HL-60 (cell line): ENCODE measurements at regions not wholly inside any gene's neighbourhood (a gene's known extent, or its start where the extent isn't known, plus 50 kb on each side); places are given as distances from the start of the nearest gene placed in this dataset.

ENCODE experiments used
- DNase-seq, 2 experiments: peaks; one replicate each; pipeline ENCODE4 v3.0.0-alpha.2; 2010 to 2020; ENCODE audit warnings: low read depth in 1 of 2, low spot score in 1 of 2
- H3K27ac ChIP-seq: fragments of 250-450 bp; sonication (Bioruptor Pico); replicated peaks from 2 replicates; pipeline ENCODE4 v1.5.1; 2020; ENCODE audit warnings: mild to moderate bottlenecking, moderate library complexity
- H3K27me3 ChIP-seq: fragments of 250-450 bp; sonication (Bioruptor Pico); 2 replicates; pipeline ENCODE4 v1.5.1; 2021; ENCODE audit warnings: mild to moderate bottlenecking, moderate library complexity; ENCODE audit not compliant: insufficient read depth, poor library complexity, severe bottlenecking
- H3K4me3 ChIP-seq: replicated peaks from 2 replicates; pipeline ENCODE4 v1.5.1; 2011; ENCODE audit warnings: mild to moderate bottlenecking, control low read depth, low read length; ENCODE audit not compliant: insufficient read depth
- GABPA ChIP-seq: IDR thresholded peaks from 2 replicates; pipeline ENCODE4 v1.6.1; 2012; ENCODE audit warnings: low read depth
- POLR2AphosphoS5 ChIP-seq: IDR thresholded peaks from 2 replicates; pipeline ENCODE4 v1.6.1; 2012; ENCODE audit warnings: low read depth
- SPI1 ChIP-seq: IDR thresholded peaks from 2 replicates; pipeline ENCODE4 v1.6.1; 2012; ENCODE audit warnings: low read depth, mild to moderate bottlenecking, borderline replicate concordance
- TF ChIP-seq, protein P1 (sequence below): IDR thresholded peaks from one replicate; pipeline ENCODE4 v1.5.1; 2011; ENCODE audit warnings: low read length, control low read depth, inconsistent platforms; ENCODE audit not compliant: insufficient read depth
- TF ChIP-seq, protein P2 (sequence below): IDR thresholded peaks from 2 replicates; pipeline ENCODE4 v1.6.1; 2012; ENCODE audit warnings: low read depth; ENCODE audit not compliant: insufficient replicate concordance

DNA sequence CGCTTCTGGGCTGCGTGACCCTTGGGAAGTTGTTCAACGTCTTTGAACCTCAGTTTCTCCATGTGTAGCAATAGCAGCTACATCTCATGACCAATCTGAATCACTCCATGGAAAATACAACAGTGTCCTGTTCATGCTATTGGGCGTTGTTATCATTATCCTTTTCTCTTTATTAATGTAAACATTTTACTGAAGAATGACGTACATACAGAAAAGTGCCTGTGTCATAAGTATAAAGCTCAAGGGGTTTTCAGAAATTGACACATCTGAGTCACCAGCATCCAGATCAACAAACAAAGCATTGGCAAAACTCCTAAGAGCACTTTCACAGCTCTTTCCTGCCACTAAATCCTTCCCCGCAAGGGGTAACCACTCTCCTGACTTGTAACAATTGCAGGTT is 438.4 kb downstream of the XYLT1 start:
- H3K27me3 ChIP-seq = no peaks in the 10 kb centered on the region
- H3K27ac ChIP-seq = no peak overlapping the region
- no peak overlapping the region for H3K4me3 ChIP-seq
- TF ChIP-seq, protein P1, sequence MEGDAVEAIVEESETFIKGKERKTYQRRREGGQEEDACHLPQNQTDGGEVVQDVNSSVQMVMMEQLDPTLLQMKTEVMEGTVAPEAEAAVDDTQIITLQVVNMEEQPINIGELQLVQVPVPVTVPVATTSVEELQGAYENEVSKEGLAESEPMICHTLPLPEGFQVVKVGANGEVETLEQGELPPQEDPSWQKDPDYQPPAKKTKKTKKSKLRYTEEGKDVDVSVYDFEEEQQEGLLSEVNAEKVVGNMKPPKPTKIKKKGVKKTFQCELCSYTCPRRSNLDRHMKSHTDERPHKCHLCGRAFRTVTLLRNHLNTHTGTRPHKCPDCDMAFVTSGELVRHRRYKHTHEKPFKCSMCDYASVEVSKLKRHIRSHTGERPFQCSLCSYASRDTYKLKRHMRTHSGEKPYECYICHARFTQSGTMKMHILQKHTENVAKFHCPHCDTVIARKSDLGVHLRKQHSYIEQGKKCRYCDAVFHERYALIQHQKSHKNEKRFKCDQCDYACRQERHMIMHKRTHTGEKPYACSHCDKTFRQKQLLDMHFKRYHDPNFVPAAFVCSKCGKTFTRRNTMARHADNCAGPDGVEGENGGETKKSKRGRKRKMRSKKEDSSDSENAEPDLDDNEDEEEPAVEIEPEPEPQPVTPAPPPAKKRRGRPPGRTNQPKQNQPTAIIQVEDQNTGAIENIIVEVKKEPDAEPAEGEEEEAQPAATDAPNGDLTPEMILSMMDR = no peak
- TF ChIP-seq SPI1 = no peak
- no peak for TF ChIP-seq POLR2AphosphoS5
- TF ChIP-seq, protein P2, sequence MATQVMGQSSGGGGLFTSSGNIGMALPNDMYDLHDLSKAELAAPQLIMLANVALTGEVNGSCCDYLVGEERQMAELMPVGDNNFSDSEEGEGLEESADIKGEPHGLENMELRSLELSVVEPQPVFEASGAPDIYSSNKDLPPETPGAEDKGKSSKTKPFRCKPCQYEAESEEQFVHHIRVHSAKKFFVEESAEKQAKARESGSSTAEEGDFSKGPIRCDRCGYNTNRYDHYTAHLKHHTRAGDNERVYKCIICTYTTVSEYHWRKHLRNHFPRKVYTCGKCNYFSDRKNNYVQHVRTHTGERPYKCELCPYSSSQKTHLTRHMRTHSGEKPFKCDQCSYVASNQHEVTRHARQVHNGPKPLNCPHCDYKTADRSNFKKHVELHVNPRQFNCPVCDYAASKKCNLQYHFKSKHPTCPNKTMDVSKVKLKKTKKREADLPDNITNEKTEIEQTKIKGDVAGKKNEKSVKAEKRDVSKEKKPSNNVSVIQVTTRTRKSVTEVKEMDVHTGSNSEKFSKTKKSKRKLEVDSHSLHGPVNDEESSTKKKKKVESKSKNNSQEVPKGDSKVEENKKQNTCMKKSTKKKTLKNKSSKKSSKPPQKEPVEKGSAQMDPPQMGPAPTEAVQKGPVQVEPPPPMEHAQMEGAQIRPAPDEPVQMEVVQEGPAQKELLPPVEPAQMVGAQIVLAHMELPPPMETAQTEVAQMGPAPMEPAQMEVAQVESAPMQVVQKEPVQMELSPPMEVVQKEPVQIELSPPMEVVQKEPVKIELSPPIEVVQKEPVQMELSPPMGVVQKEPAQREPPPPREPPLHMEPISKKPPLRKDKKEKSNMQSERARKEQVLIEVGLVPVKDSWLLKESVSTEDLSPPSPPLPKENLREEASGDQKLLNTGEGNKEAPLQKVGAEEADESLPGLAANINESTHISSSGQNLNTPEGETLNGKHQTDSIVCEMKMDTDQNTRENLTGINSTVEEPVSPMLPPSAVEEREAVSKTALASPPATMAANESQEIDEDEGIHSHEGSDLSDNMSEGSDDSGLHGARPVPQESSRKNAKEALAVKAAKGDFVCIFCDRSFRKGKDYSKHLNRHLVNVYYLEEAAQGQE = no peak
- TF ChIP-seq GABPA = no peak
- no peak for DNase-seq

DNA sequence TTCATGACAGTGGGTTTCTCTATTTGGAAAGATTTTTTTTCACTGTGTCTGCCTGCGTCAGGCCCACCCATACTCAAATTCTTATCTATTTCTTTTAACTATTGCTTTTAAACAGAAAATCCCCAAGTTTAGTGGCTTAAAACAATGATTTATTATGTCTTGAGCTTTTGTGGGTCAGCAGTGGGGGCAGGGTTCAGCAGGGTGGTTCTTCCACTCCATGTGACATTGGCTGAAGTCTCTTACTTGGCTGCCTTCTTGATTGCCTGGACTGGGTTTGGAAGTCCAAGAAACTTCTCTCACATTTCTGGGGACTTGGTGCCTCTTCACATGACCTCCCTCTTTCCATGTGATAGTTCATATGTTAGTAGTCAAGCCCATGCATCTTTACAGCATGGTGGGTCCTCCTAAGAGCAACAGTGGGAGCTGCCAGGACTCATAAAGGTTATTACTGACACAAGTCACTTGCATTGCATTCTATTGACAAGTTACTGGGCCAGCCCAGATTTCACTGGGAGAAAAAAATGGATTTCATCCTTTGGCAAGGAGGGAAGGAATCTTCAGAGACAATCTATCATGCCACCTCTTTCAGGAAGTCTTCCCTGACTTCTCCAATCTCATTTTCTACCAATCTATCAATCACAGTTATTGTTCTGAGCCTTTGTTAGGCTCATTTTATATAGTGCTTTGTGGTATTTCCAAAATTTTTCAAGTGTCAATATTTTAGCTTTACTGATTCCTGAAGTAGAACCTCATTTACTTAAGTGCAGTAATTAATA is 436.1 kb downstream of the XYLT1 start:
- H3K4me3 ChIP-seq = no peak overlapping the region
- no peaks in the 10 kb centered on the region for H3K27me3 ChIP-seq
- no peak overlapping the region for H3K27ac ChIP-seq
- no peak for DNase-seq
- TF ChIP-seq SPI1 (no peak), POLR2AphosphoS5 (no peak), GABPA (no peak)
- TF ChIP-seq, protein P2 = no peak
- TF ChIP-seq, protein P1 = no peak

DNA sequence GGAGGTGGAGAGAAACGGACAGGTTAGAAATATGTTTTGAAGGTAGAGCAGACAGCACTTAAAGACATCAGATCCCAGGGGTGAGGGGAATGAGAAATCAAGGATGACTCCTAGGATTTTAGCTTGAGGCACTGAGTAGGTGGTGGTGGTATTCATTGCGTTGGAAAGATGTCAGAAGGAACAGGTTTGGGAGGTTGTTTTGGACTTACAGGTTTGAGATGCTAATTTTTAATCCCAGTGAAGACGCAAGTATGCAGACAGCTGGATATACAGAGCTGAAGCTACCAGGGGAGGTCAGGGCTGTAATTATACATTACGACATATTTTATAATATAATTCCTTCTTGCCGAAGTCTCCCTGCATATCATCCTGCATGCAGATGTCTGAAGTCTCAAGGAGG is 433.3 kb downstream of the XYLT1 start:
- Histone ChIP-seq H3K27me3 (no peaks in the 10 kb centered on the region), H3K27ac (no peak overlapping the region), H3K4me3 (no peak overlapping the region)
- TF ChIP-seq, protein P1 = no peak
- no peak for TF ChIP-seq SPI1
- TF ChIP-seq GABPA = no peak
- TF ChIP-seq, protein P2 = no peak
- no peak for TF ChIP-seq POLR2AphosphoS5
- no peak for DNase-seq
